H9 (cell line): ENCODE measurements at regions not wholly inside any gene's neighbourhood (a gene's known extent, or its start where the extent isn't known, plus 50 kb on each side); places are given as distances from the start of the nearest gene placed in this dataset.

Experiments
- DNase-seq: peaks from one replicate; pipeline ENCODE4 v3.0.0-alpha.2; 2017
- H2AFZ ChIP-seq: one replicate; pipeline ENCODE4 v1.6.1; 2013; ENCODE audit warnings: mild to moderate bottlenecking, low read length, control low read depth, moderate library complexity
- H2AK5ac ChIP-seq: 2 replicates; pipeline ENCODE4 v1.6.1; 2013; ENCODE audit warnings: low read length, control low read depth, mixed read lengths; ENCODE audit not compliant: insufficient read length
- H2BK120ac ChIP-seq: one replicate; pipeline ENCODE4 v1.6.1; 2013; ENCODE audit warnings: low read depth, mild to moderate bottlenecking, low read length, control low read depth, inconsistent platforms; ENCODE audit not compliant: poor library complexity, severe bottlenecking
- H2BK12ac ChIP-seq: 2 replicates; pipeline ENCODE4 v1.6.1; 2013; ENCODE audit warnings: low read length, control low read depth, mixed read lengths, low read depth; ENCODE audit not compliant: insufficient read length
- H2BK15ac ChIP-seq: 2 replicates; pipeline ENCODE4 v1.6.1; 2013; ENCODE audit warnings: low read depth, low read length, control low read depth
- H2BK20ac ChIP-seq: one replicate; pipeline ENCODE4 v1.6.1; 2013; ENCODE audit warnings: low read depth, mild to moderate bottlenecking, low read length, control low read depth, inconsistent platforms; ENCODE audit not compliant: poor library complexity, severe bottlenecking
- H2BK5ac ChIP-seq: 2 replicates; pipeline ENCODE4 v1.6.1; 2013; ENCODE audit warnings: low read length, control low read depth, mixed read lengths; ENCODE audit not compliant: insufficient read length
- H3K14ac ChIP-seq: 2 replicates; pipeline ENCODE4 v1.6.1; 2013; ENCODE audit warnings: low read length, control low read depth; ENCODE audit not compliant: insufficient read depth
- H3K18ac ChIP-seq: 2 replicates; pipeline ENCODE4 v1.6.1; 2013; ENCODE audit warnings: low read depth, mild to moderate bottlenecking, mixed read lengths, low read length, control low read depth; ENCODE audit not compliant: insufficient read length
- H3K23ac ChIP-seq: 2 replicates; pipeline ENCODE4 v1.6.1; 2013; ENCODE audit warnings: low read length, control low read depth, mixed read lengths, low read depth; ENCODE audit not compliant: insufficient read length
- H3K23me2 ChIP-seq: 2 replicates; pipeline ENCODE4 v1.6.1; 2013; ENCODE audit warnings: low read depth, mild to moderate bottlenecking, mixed read lengths, low read length, control low read depth; ENCODE audit not compliant: insufficient read length, poor library complexity, severe bottlenecking
- H3K27ac ChIP-seq: 2 replicates; pipeline ENCODE4 v1.5.1; 2013; ENCODE audit warnings: low read length, control low read depth, mixed read lengths, low read depth; ENCODE audit not compliant: insufficient read length
- H3K27me3 ChIP-seq: 2 replicates; pipeline ENCODE4 v1.6.1; 2013; ENCODE audit warnings: low read length, control low read depth, inconsistent platforms; ENCODE audit not compliant: insufficient read depth
- H3K4ac ChIP-seq: 2 replicates; pipeline ENCODE4 v1.6.1; 2013; ENCODE audit warnings: low read depth, mild to moderate bottlenecking, control low read depth, inconsistent platforms, low read length, moderate library complexity
- H3K4me1 ChIP-seq: 2 replicates; pipeline ENCODE4 v1.6.1; 2013; ENCODE audit warnings: low read length, control low read depth, inconsistent platforms; ENCODE audit not compliant: insufficient read depth
- H3K4me2 ChIP-seq: 2 replicates; pipeline ENCODE4 v1.6.1; 2013; ENCODE audit warnings: low read length, control low read depth, mixed read lengths; ENCODE audit not compliant: insufficient read length, insufficient read depth
- H3K56ac ChIP-seq: 2 replicates; pipeline ENCODE4 v1.6.1; 2013; ENCODE audit warnings: low read depth, mild to moderate bottlenecking, mixed read lengths, low read length, control low read depth; ENCODE audit not compliant: insufficient read length
- H3K79me1 ChIP-seq: 2 replicates; pipeline ENCODE4 v1.6.1; 2013; ENCODE audit warnings: low read depth, mild to moderate bottlenecking, moderate library complexity, low read length, control low read depth, inconsistent platforms; ENCODE audit not compliant: insufficient read depth, poor library complexity, severe bottlenecking
- H3K79me2 ChIP-seq: 2 replicates; pipeline ENCODE4 v1.6.1; 2013; ENCODE audit warnings: low read length, control low read depth, inconsistent platforms; ENCODE audit not compliant: insufficient read depth
- H3K9ac ChIP-seq: 2 replicates; pipeline ENCODE4 v1.6.1; 2013; ENCODE audit warnings: low read length, control low read depth, mixed read lengths; ENCODE audit not compliant: insufficient read length; ENCODE audit errors: extremely low read depth
- H3K9me3 ChIP-seq: one replicate; pipeline ENCODE4 v1.6.1; 2013; ENCODE audit warnings: low read depth, low read length, inconsistent platforms; ENCODE audit not compliant: control insufficient read depth
- H3T11ph ChIP-seq: one replicate; pipeline ENCODE4 v1.6.1; 2013; ENCODE audit warnings: mild to moderate bottlenecking, low read length, control low read depth, inconsistent platforms
- H4K20me1 ChIP-seq: one replicate; pipeline ENCODE4 v1.6.1; 2013; ENCODE audit not compliant: control insufficient read depth, insufficient read length, insufficient read depth
- H4K5ac ChIP-seq: 2 replicates; pipeline ENCODE4 v1.6.1; 2013; ENCODE audit warnings: low read depth, mild to moderate bottlenecking, mixed read lengths, low read length, control low read depth; ENCODE audit not compliant: insufficient read length
- H4K8ac ChIP-seq: replicated peaks from 2 replicates; pipeline ENCODE4 v1.6.1; 2013; ENCODE audit warnings: low read length, control low read depth, mixed read lengths, low read depth; ENCODE audit not compliant: insufficient read length
- H4K91ac ChIP-seq: 2 replicates; pipeline ENCODE4 v1.6.1; 2013; ENCODE audit warnings: low read depth, mild to moderate bottlenecking, moderate library complexity, mixed read lengths, low read length, control low read depth; ENCODE audit not compliant: insufficient read length
- H3K27ac Mint-ChIP-seq, 3 experiments: 2 replicates in 2 of 3; 3 replicates in 1 of 3; pipeline ENCODE4 v1.8.0; 2020 to 2021; ENCODE audit warnings: mixed read lengths in 3 of 3, mild to moderate bottlenecking in 1 of 3, moderate library complexity in 1 of 3
- H3K27me3 Mint-ChIP-seq: 2 replicates; pipeline ENCODE4 v1.8.0; 2021; ENCODE audit warnings: low read depth, mild to moderate bottlenecking, moderate library complexity, mixed read lengths
- H3K36me3 Mint-ChIP-seq, 3 experiments: 2 replicates in 2 of 3; 3 replicates in 1 of 3; pipeline ENCODE4 v1.8.0; 2020 to 2021; ENCODE audit warnings: low read depth in 3 of 3, mixed read lengths in 3 of 3; ENCODE audit not compliant: insufficient read depth in 1 of 3
- H3K4me1 Mint-ChIP-seq, 2 experiments: 2 replicates each; pipeline ENCODE4 v1.8.0; 2020; ENCODE audit warnings: mixed read lengths in 2 of 2
- H3K4me3 Mint-ChIP-seq, 2 experiments: 2 replicates in 1 of 2; 3 replicates in 1 of 2; pipeline ENCODE4 v1.8.0; 2020 to 2021; ENCODE audit warnings: mild to moderate bottlenecking in 2 of 2, mixed read lengths in 2 of 2, moderate library complexity in 1 of 2
- H3K9me3 Mint-ChIP-seq, 2 experiments: 2 replicates in 1 of 2; 3 replicates in 1 of 2; pipeline ENCODE4 v1.8.0; 2020; ENCODE audit warnings: mild to moderate bottlenecking in 2 of 2, mixed read lengths in 2 of 2, moderate library complexity in 1 of 2
- CTCF ChIP-seq: fragments of 200-600 bp; sonication (generic); conservative IDR thresholded peaks from 3 replicates; pipeline ENCODE4 v1.8.0; 2021; ENCODE audit warnings: antibody characterized with exemption, mild to moderate bottlenecking
- WGBS: extraction: QIAGEN DNeasy Blood & Tissue Kit; methylation state at CpG from one replicate; pipeline ENCODE4 v1.1.7; 2013; ENCODE audit warnings: missing lambda C conversion rate, low lambda C conversion rate, mixed read lengths; ENCODE audit not compliant: insufficient read length; ENCODE audit errors: extremely low coverage; 5-methylcytosine and 5-hydroxymethylcytosine counted together

- no peak overlapping the region for H2BK20ac ChIP-seq
- no peak overlapping the region for H3T11ph ChIP-seq
- DNase-seq = no peak
- no peak overlapping the region for H4K91ac ChIP-seq
- no peaks in the 10 kb centered on the region for H3K79me1 ChIP-seq
- H4K5ac ChIP-seq = no peak overlapping the region
- H3K4me2 ChIP-seq = no peak overlapping the region
- Mint-ChIP-seq H3K4me1 (peaks cover 4 to 9% of the 10 kb centered on the region in 2 experiments), H3K9me3 (peaks cover 3 to 6% of the 10 kb centered on the region in 2 experiments; a peak in 2 of 5 replicates), H3K4me3 (no peak overlapping the region), H3K36me3 (peaks cover 0 to 7% (median 2%) of the 10 kb centered on the region in 3 experiments; a peak in 3 of 7 replicates), H3K27ac (no peak overlapping the region), H3K27me3 (no peaks in the 10 kb centered on the region)
- no peak overlapping the region for H2BK5ac ChIP-seq
- H3K56ac ChIP-seq = no peak overlapping the region
- no peak overlapping the region for H2AK5ac ChIP-seq
- H3K18ac ChIP-seq = no peak overlapping the region
- H2AFZ ChIP-seq = no peak overlapping the region
- no peak overlapping the region for H3K14ac ChIP-seq
- no CpG with 5 or more reads among the region's 3 CpGs for WGBS
- H3K9ac ChIP-seq = no peak overlapping the region
- H3K4ac ChIP-seq = no peak overlapping the region
- H4K8ac ChIP-seq = no peak overlapping the region
- no peaks in the 10 kb centered on the region; the same call in 1 of the 2 replicates for H3K4me1 ChIP-seq
- H3K23me2 ChIP-seq = no peaks in the 10 kb centered on the region
- H4K20me1 ChIP-seq = no peaks in the 10 kb centered on the region
- no peak overlapping the region for H3K23ac ChIP-seq
- no peaks in the 10 kb centered on the region for H3K79me2 ChIP-seq
- H2BK15ac ChIP-seq = no peak overlapping the region
- no peak overlapping the region for H2BK120ac ChIP-seq
- H3K27me3 ChIP-seq = no peaks in the 10 kb centered on the region
- no peak overlapping the region for H2BK12ac ChIP-seq
- no peak overlapping the region for H3K27ac ChIP-seq
- no peaks in the 10 kb centered on the region for H3K9me3 ChIP-seq
- no peak for TF ChIP-seq CTCF
Measured at GRCh38 chr3:70387889-70388288, 75.5 kb upstream of the MDFIC2 start.
